Activated CD4-positive, alpha-beta memory T cell treated with anti-CD3 and anti-CD28 coated beads, Interleukin-2, amount 10 ng/mL, durations not matched to agents 7 days and 5 days (primary cell): ENCODE measurements at regions not wholly inside any gene's neighbourhood (a gene's known extent, or its start where the extent isn't known, plus 50 kb on each side); places are given as distances from the start of the nearest gene placed in this dataset.

ENCODE experiments used
- CTCF ChIA-PET: fragments of 350-600 bp; sonication (Branson Sonifier 250); formaldehyde crosslinking; loops from one replicate; lab custom pipeline; 2021; ENCODE audit warnings: antibody characterized with exemption, inconsistent platforms; lab: Charles Lee
- POLR2A ChIA-PET: fragments of 350-600 bp; sonication (Branson Sonifier 250); formaldehyde crosslinking; loops from one replicate; lab custom pipeline; 2021; ENCODE audit warnings: antibody characterized with exemption; lab: Charles Lee
- DNase-seq: peaks from one replicate; pipeline ENCODE4 v3.0.0-alpha.2; 2020
- H3K27ac Mint-ChIP-seq: one replicate; pipeline ENCODE4 v1.8.0; 2021; ENCODE audit warnings: mild to moderate bottlenecking, mixed read lengths
- H3K27me3 Mint-ChIP-seq: one replicate; pipeline ENCODE4 v1.8.0; 2021; ENCODE audit warnings: mixed read lengths
- H3K36me3 Mint-ChIP-seq: one replicate; pipeline ENCODE4 v1.8.0; 2021; ENCODE audit warnings: low read depth, mixed read lengths
- H3K4me1 Mint-ChIP-seq: one replicate; pipeline ENCODE4 v1.8.0; 2021; ENCODE audit warnings: mixed read lengths
- H3K4me3 Mint-ChIP-seq: one replicate; pipeline ENCODE4 v1.8.0; 2021; ENCODE audit warnings: mild to moderate bottlenecking, mixed read lengths
- H3K9me3 Mint-ChIP-seq: one replicate; pipeline ENCODE4 v1.8.0; 2021; ENCODE audit warnings: mixed read lengths

DNA sequence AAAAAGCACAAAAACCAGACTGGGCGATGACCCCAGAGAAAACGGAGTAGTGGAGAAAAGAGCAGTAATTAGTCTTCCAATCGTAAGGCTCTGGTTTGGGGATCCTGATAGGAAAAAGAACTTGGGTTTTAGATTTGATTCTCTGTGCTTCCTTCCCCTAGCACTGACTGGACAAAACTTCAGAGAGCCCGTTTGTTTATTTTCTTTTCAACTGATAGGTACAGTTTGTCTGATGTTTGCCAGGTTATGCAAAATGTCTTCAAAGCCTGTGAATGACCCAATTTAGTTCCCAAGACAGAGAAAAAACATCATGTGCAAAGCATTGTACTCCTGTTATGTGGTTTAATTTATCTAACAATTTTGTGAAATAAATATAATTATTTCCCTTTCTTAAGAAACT is 151.1 kb upstream of the COX10 start:
- no peaks in the 10 kb centered on the region for H3K36me3 Mint-ChIP-seq
- no peak for DNase-seq
- H3K4me3 Mint-ChIP-seq, result no peak overlapping the region
- no peaks in the 10 kb centered on the region for H3K9me3 Mint-ChIP-seq
- no peaks in the 10 kb centered on the region for H3K27me3 Mint-ChIP-seq
- no peaks in the 10 kb centered on the region for H3K4me1 Mint-ChIP-seq
- no peak overlapping the region for H3K27ac Mint-ChIP-seq
- ChIA-PET CTCF (no interaction called here), POLR2A (no interaction called here)

DNA sequence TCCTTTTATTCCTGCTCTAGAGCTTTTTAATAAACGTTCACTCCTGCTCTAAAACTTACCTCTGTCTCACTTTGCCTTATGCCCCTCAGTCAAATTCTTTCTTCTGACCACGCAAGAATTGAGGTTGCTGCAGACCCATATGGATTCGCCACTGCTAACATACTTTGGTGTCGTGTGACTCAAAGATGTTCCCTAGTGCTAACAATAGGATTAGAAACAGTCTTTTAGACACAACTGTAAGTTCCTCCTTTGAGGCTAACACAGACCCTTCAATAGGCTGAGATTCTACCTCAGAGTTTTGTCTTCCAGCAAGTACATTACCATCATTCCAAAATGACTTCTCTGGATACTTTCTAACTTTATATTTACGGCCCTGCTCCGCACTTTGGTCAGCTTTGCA is 149.5 kb upstream of the COX10 start:
- DNase-seq, result no peak
- H3K4me1 Mint-ChIP-seq, result no peaks in the 10 kb centered on the region
- H3K4me3 Mint-ChIP-seq, result no peak overlapping the region
- no peaks in the 10 kb centered on the region for H3K36me3 Mint-ChIP-seq
- POLR2A ChIA-PET, result no interaction called here
- H3K27ac Mint-ChIP-seq, result no peak overlapping the region
- CTCF ChIA-PET, result no interaction called here
- no peaks in the 10 kb centered on the region for H3K27me3 Mint-ChIP-seq
- no peaks in the 10 kb centered on the region for H3K9me3 Mint-ChIP-seq

DNA sequence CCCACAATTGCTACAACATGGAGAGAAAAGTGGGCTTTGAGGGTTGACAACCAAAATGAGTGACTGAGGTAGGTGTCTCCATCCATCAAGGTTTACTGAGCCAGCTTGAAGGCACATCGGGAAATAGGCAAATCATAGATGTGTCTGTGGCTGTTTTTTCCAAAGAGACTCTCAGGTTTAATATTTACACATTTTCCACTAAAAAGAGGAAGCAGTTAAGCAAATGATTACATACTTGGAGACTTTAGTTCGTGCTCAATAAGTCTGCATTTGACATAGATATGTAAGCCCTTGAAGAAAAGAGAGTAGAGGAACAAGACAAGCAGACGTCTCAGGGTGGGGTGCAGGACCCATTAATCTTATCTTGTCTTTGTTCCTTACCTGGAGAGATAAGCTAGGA is 148.9 kb upstream of the COX10 start:
- H3K9me3 Mint-ChIP-seq, result no peaks in the 10 kb centered on the region
- no peaks in the 10 kb centered on the region for H3K4me1 Mint-ChIP-seq
- DNase-seq, result no peak
- H3K27me3 Mint-ChIP-seq, result no peaks in the 10 kb centered on the region
- POLR2A ChIA-PET, result no interaction called here
- H3K27ac Mint-ChIP-seq, result no peak overlapping the region
- CTCF ChIA-PET, result no interaction called here
- H3K36me3 Mint-ChIP-seq, result no peaks in the 10 kb centered on the region
- no peak overlapping the region for H3K4me3 Mint-ChIP-seq

DNA sequence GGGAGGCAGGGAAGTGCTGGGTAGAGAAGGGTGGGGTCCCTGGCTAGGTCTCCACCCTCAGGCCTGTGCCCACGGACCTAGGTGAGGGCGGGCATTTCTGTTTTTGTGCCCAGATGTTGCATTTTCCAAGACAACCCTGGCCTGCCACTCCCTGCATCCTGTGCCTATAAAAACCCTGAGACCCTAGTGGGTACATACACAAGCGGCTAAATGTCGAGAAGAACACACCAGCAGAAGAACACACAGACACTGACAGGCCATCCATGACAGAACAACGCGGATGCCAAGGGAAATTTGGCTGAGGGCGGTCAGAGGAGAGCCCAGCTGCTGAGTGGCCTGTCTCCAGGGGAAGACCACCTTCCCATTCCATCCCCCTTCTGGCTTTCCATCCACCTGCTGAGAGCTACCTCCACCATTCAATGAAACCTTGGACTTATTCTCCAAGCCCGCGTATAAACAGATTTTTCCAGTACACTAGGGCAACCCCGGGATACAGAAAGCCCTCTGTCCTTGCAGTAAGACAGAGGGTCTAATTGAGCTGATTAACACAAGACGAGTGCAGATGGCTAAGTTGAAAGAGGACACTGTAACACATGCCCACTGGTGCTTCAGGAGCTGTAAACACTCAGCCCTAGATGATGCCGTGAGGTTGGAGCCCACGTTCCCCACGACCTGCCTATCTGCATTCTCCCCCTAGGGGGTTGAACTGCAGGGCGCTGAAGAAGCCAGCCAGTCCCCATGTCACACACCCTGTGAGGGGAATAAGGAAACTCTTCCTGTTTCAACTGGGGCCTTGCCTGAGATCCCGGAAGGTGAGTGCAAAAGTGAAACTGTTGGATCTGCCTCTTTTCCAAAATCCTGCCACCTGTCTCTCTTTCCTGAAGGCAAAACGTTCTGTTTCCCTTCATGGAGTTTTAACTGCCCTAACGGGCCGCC is 147.2 kb upstream of the COX10 start:
- Mint-ChIP-seq H3K9me3 (no peaks in the 10 kb centered on the region), H3K27me3 (no peaks in the 10 kb centered on the region), H3K27ac (no peak overlapping the region), H3K36me3 (no peaks in the 10 kb centered on the region), H3K4me3 (no peak overlapping the region), H3K4me1 (no peaks in the 10 kb centered on the region)
- ChIA-PET POLR2A (no interaction called here), CTCF (no interaction called here)
- DNase-seq, result no peak

DNA sequence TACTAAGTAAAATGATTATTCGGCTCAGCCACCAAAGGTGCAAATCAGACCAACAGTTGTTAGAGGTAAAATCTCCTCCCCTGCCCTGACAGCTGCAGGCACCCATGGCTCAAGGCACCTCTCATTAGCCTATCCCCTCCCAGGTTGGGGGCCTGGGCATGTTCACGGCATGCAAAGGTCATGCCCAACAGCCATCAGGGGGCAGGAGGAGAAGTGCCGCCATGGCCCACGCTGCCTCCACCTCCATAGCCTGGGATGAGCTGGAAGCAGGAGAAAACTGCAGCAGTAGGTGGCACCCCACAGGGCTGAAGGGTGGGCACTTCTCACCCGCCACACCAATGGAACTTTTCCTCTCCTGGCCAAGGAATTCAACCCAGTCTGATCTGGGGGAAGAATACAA is 146.4 kb upstream of the COX10 start:
- no peak overlapping the region for H3K27ac Mint-ChIP-seq
- ChIA-PET CTCF (no interaction called here), POLR2A (no interaction called here)
- H3K4me3 Mint-ChIP-seq, result no peak overlapping the region
- no peaks in the 10 kb centered on the region for H3K4me1 Mint-ChIP-seq
- no peak for DNase-seq
- no peaks in the 10 kb centered on the region for H3K27me3 Mint-ChIP-seq
- H3K36me3 Mint-ChIP-seq, result no peaks in the 10 kb centered on the region
- H3K9me3 Mint-ChIP-seq, result no peaks in the 10 kb centered on the region

DNA sequence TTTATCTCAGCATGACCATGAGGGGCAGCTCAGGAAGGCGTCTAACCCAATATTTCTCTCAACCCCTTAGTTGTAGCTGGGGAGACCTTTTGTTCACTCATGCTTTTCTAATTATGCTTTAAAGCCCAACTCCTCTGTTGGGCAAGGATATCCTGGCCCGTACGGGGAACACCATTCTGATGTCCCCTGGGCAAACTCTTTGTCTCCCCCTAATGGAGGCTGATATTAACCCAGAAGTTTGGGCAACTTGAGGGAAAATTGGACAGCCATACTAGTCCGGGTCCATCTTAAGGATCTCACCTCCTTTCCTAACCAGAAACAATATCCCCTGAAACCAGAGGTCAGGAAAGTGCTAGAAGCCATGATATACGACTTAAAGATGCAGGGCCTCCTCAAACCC is 143.7 kb upstream of the COX10 start:
- DNase-seq, result no peak
- no peak overlapping the region for H3K27ac Mint-ChIP-seq
- H3K4me3 Mint-ChIP-seq, result no peak overlapping the region
- H3K4me1 Mint-ChIP-seq, result no peaks in the 10 kb centered on the region
- no peaks in the 10 kb centered on the region for H3K27me3 Mint-ChIP-seq
- no peaks in the 10 kb centered on the region for H3K36me3 Mint-ChIP-seq
- POLR2A ChIA-PET, result no interaction called here
- CTCF ChIA-PET, result no interaction called here
- peaks cover 4% of the 10 kb centered on the region for H3K9me3 Mint-ChIP-seq

DNA sequence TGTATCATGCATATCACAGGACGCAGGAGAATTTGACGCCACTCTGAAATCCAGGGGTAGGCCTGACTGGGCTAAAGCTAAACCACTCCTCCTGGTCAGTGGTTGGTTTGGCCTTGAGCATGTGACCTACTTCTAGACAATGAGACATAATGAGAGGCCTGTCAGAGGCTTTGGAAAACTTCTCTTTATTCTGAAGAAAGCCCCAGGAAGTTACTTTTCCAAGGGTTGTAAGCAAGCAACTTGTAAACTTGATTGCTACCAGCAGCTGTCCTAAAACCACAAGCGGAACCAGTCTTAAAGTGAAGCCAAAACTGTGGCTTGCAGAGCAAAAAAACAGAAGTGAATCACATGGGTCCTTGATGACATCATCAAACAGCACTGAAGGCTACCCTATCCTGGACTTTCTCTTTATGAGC is 138.2 kb upstream of the COX10 start:
- Mint-ChIP-seq H3K9me3 (peaks cover 7% of the 10 kb centered on the region), H3K27me3 (no peaks in the 10 kb centered on the region), H3K36me3 (peaks cover 7% of the 10 kb centered on the region), H3K4me3 (no peak overlapping the region), H3K4me1 (peaks cover 1% of the 10 kb centered on the region), H3K27ac (no peak overlapping the region)
- ChIA-PET CTCF (no interaction called here), POLR2A (no interaction called here)
- DNase-seq, result no peak

DNA sequence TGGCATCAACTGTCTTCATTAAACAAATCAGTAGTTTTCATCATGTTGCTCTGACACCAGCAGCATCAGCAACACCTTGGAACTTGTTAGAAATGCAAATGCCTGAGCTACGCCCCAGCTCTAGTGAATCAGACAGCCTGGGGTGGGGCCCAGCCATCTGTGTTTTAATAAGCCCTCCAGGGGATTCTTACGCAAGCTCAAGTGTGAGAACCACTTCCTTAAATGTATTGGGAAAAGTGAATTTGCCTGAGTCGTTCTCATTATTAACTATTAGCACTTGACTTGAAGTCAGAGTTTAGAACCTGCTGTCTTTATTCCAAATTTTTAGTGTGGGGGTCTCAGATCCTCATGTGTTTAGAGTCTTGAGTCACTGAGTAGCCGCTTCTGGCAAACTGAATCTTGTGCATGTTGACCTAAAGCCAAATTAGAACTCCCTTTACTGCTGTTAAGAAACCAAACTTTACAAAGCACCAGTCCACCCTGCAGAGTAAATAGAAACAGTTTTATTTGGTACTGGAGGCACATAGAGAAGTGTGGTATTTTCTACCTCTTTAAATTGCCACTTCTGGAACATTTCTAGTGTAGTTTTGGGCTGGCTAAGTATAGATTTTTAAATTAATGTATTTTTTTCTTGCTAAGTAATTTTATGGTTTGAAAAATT is 137.4 kb upstream of the COX10 start:
- no peak overlapping the region for H3K4me3 Mint-ChIP-seq
- ChIA-PET POLR2A (no interaction called here), CTCF (no interaction called here)
- H3K36me3 Mint-ChIP-seq, result peaks cover 7% of the 10 kb centered on the region
- no peak overlapping the region for H3K27ac Mint-ChIP-seq
- peaks cover 1% of the 10 kb centered on the region for H3K4me1 Mint-ChIP-seq
- no peaks in the 10 kb centered on the region for H3K27me3 Mint-ChIP-seq
- peaks cover 7% of the 10 kb centered on the region for H3K9me3 Mint-ChIP-seq
- DNase-seq, result no peak

DNA sequence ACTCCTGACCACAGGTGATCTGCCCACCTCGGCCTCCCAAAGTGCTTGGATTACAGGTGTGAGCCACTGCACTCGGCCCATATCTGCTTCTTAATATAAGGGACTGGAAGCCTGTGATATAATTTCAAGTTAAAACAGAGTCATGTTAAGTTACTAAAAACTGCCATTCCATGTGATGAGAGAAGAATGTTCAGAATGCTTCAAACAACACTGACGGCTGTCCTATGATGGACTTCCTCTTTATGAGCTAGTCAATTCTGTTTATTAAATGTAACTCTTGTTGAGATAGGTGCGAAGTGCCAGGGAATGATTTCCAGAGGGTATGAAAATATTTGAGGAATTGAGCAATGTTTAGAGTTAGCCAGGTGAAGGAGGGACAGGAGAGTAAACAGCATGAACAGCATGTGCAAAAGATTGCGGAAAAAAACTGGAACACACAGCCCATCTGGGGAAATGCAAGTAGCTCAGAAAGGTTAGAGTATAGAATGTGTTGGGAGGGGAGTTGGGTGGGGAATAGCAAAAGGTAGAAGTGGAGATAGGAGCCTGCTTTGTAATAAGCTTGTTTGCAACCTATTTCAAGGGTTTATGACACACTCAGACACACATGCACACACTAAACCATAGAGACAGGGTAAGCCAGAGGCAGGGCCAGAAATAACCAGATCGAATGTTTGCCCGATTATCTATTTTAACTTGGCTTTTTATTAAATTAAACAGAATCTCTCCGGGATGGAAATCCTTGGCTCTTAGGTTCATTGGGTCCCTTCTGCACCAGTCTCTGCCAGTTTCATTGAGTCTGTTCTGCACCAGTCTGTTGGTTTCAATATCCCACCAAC is 135.6 kb upstream of the COX10 start:
- DNase-seq, result no peak
- H3K27ac Mint-ChIP-seq, result no peak overlapping the region
- ChIA-PET POLR2A (no interaction called here), CTCF (no interaction called here)
- H3K4me1 Mint-ChIP-seq, result peaks cover 1% of the 10 kb centered on the region
- no peaks in the 10 kb centered on the region for H3K27me3 Mint-ChIP-seq
- H3K36me3 Mint-ChIP-seq, result peaks cover 7% of the 10 kb centered on the region
- peaks cover 5% of the 10 kb centered on the region for H3K9me3 Mint-ChIP-seq
- H3K4me3 Mint-ChIP-seq, result no peak overlapping the region

DNA sequence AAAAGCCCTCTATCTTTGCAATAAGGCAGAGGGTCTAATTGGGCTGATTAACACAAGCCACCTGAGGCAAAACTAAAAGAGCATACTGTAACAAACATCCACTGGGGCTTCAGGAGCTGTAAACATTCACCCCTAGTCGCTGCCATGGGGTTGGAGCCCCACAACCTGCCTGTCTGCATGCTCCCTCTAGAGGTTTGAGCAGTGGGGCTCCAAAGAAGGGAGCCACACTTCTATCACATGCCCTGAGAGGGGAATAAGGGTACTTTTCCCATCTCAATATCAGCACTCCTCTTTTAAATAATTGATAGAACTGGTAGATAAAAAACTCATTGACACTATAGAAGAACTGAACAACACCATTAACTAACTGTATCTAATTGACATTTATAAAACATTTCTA is 130.1 kb upstream of the COX10 start:
- Mint-ChIP-seq H3K4me1 (no peaks in the 10 kb centered on the region), H3K9me3 (peaks cover 7% of the 10 kb centered on the region), H3K4me3 (no peak overlapping the region), H3K27ac (no peak overlapping the region), H3K36me3 (peaks cover 8% of the 10 kb centered on the region), H3K27me3 (no peaks in the 10 kb centered on the region)
- DNase-seq, result no peak
- ChIA-PET POLR2A (no interaction called here), CTCF (no interaction called here)

DNA sequence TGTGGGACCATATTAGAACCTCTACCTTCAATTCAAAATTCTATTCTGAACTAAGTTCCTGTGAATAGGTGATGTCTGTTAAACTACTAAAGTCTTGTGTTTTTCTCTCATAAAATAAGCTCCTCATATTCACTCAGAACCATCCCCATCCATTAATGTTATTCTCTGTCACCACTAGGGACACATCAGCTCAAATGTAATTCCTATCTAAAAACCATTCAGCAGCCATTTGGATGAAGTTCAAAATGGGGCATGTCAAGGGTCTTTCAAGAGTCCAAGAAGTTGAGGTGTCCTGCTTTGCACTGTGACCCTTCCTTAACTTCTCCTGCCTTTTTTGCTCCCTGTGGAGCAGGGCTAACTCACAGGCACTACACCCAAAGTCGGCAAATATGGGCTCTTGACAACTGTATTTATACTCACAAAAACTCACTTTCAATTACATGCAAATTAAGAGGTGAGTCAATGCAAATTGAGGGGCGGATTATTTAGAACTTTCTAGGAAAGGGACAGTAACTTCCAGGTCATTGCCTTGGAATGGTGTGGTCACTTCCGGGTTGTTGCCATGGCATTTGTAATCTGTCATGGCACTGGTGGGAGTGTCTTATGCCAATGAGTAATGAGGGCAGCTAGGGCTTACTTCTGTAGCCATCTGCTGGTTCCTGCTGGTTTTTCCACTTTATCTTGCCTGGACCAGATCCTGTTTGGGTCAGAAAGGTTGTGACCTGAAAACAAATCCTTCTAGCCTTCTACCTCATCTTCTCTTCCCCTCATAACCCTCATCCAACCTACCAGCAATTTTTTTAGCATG is 128.2 kb upstream of the COX10 start:
- CTCF ChIA-PET, result interaction anchor here (0.7 kb wide), 1 partner anchor 12 kb away, joined by 4 read pairs; no protein-coding TSS in a partner anchor
- H3K4me3 Mint-ChIP-seq, result no peak overlapping the region
- H3K36me3 Mint-ChIP-seq, result peaks cover 8% of the 10 kb centered on the region
- H3K27me3 Mint-ChIP-seq, result no peaks in the 10 kb centered on the region
- H3K27ac Mint-ChIP-seq, result no peak overlapping the region
- POLR2A ChIA-PET, result interaction anchor here (0.7 kb wide), 1 partner anchor 8 kb away, joined by 3 read pairs; no protein-coding TSS in a partner anchor
- H3K4me1 Mint-ChIP-seq, result no peaks in the 10 kb centered on the region
- no peak for DNase-seq
- H3K9me3 Mint-ChIP-seq, result peaks cover 7% of the 10 kb centered on the region

DNA sequence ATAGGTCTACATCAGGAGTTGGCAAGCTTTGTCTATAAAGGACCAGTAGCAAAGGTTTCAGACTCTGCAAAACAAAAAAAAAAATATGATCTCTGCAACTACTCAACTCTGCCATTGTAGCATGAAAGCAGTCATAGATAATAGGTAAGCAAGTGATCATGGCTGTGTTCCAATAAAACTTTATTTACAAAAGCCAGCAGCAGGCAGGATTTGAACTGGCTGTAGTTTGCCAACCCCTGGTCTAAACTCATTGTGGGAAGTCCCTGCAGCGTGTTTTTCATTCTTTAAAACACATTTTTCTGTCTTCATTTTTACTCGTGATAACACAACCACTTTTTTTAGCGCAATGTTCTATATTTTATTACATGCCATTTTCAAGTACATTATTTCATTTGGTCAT is 127.5 kb upstream of the COX10 start:
- ChIA-PET CTCF (no interaction called here), POLR2A (no interaction called here)
- Mint-ChIP-seq H3K4me3 (no peak overlapping the region), H3K4me1 (no peaks in the 10 kb centered on the region), H3K9me3 (peaks cover 7% of the 10 kb centered on the region), H3K27ac (no peak overlapping the region), H3K27me3 (no peaks in the 10 kb centered on the region), H3K36me3 (peaks cover 8% of the 10 kb centered on the region)
- DNase-seq, result no peak
